Fibroblast of skin of scalp (primary cell): ENCODE measurements at regions not wholly inside any gene's neighbourhood (a gene's known extent, or its start where the extent isn't known, plus 50 kb on each side); places are given as distances from the start of the nearest gene placed in this dataset.

Experiments used
- DNase-seq: peaks from one replicate; pipeline ENCODE4 v3.0.0-alpha.2; 2013

DNA sequence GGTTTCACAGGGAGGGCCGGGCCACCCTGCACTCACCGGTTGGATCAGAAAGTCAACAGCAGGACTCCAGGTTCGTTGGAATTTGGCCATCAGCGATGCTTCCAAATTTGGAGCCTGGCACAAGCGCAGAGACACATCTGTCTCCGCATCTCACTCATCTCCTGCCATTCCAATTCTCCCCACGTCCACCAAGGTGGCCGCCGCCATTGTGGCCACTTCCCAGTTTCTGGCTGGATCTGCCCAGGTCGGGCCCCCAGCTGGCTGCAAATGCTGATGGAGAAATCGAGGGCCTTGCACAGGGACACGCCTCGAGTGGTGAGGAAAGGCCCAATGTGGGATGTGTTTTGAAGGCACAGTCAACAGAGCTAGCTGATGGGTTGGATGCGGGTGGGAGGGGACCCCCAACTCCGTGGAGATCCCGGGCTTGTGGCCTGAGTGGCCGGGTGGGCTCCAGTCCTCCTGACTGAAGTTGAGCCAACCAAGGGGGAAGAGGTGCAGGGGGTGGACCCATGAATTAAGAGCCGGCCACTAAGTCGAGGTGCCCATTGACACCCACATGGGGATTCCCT, 102.7 kb downstream of the CRYAA start:
- no peak for DNase-seq

DNA sequence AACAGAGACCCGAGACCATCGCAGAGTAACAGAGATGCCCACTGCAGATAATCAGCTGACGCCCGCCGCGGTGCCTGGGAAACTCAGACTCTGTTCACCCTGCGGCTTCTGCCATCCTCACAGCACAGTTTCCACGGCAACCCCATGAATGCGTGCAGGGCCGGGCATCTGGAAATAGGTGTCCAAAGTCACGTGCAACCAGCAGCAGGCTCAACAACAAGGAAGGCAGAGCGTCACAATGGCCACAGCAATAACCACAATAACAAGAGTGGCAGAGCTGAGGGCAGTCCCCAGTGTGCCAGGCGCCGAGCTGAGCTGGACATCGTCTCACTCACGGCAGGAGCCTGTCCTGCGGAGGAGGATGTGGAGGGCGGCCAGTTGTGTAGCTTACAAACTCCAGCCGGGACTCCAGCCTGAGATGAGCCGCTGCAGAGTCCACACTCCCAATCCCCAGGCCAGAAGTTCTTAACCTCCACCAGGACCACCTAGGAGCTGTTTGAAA, 102.0 kb downstream of the CRYAA start:
- DNase-seq, result no peak

DNA sequence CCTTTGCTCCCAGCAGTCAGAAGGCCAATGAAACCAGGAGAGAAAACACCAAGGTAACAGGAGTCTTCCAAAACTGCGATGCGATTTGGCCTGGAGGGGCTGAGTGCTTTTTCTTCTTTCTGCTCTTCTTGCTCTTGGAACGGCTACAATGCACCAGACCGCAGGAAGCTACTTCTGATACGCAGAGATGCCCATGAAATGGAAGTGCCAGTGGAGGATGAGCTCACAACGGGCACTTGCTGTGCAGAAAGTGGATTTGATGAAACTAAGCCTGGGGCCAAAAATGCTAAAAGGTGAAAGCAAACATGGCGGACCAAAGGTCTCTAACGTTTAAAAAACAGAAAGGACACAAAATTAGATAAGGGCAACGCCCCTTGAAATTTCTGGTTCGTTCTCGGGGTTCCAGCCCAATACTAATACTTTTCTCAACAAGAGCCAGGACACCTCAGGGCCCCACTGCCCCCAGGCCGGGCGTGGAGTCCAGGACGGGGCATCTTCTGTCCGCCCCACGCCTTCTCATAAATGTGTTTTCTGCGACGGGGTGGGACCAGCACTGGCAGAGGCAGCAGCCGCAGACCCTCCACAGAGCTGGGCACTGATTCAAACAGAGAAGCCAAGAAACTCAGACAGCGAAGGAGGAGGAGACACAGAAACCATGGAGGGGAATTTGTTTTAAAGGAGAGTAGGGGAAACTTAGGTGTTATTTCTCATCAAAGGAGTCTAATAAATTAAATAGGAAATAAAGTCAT, 101.3 kb downstream of the CRYAA start:
- no peak for DNase-seq

DNA sequence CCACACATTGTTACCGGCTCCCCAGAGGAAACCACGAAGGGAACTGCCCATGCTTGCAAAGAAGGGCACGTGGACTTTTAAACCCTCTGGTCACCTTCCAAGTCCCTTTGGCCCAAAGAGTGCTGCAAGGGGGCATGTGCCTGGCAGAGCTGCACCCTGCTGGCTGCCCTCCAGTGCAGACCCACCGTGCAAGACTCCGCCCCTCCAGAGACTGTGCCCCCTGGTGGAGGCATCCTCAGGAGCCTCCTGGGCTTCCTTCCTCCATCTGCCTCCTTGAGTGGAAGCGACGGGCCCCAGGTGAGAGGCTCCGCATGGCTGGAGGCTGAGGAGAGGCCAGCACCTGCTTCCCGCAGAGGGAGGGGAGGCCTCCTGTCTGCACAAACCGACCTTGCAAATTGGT, 100.6 kb downstream of the CRYAA start:
- no peak for DNase-seq

DNA sequence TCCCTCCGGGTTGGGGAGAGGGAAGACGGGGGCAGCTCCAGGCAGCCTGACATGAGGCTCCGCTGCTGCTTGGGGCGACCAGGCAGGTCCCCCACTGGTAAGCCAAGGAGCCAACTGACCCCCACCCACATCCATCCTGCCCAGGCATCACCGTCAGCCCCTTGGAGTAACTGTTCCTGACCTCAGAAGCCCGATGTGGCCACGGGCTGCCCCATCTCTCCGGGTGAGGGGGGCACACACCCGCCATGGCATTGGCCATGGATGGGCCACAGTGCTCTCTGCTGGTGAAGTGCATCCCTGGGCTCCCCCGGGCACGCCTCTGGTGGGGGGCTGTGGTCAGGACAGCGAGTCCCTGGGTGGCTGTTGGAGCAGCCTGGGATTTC, 100.0 kb downstream of the CRYAA start:
- no peak for DNase-seq

DNA sequence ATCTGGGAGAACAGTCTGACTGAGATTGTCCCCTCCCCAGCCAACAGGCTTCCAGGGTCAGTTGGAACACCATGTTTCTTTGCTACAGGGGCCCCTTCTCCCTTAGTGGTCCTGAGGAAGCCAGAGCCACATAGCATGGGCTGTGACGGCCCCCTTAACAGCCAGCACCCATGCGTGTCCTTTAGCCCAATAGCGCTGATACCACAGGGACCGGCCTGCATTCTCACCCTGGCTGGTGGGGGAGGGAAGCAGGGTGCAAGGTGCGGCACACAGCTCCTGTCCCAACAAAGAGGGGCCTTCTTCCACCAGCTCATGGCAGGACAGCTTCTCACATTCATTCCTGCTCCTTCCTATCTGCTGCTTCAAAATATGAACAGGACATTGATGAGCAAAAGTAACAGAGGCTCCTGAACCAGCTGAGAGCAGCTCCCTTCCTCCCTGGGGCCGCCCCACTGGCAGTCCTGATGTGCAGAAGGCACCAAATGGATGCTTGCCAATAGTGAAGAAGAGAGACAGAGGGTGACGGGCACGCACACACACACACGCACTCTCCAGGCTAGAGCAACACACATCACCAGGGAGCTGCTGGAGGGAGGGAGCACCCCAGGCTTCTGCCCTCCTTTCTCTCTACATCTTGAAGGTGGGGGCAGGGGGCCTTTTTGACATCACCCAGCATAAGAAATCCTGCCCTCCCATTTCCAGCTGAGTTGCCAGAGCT, 99.4 kb downstream of the CRYAA start:
- no peak for DNase-seq

DNA sequence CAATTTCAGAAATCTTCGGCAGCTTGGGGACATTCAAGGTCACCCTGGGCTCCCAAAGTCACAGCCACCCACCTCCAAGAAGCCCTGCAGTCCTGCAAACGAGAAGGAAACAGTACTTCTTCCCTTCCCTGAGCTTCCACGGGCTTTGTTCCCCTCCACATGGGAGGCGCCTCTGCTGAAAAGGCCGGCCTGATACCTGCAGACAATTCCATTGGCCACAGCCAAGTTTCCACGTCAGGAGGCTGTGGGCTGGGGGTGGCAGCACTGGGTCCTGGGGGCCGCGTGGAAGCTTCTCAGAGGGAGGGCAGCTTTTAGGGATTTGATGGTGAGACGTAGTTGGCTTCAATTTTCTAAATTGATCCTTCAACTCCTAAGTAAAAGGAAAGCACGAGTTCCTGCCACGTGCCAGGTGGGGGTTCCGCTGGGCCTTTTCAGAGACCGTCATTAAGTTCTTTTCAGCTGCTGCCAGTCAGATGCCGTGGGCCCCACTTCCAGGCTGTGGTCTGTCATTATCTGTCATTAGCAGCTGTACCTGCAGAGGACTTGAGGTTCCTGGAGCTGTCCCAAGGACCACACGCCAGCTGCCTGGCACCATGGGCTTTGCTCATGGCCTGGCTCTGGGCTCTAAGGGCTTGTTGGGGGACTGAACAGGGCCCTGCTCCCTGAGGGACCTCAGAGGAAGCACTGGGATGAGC, 98.7 kb downstream of the CRYAA start:
- DNase-seq, result no peak

DNA sequence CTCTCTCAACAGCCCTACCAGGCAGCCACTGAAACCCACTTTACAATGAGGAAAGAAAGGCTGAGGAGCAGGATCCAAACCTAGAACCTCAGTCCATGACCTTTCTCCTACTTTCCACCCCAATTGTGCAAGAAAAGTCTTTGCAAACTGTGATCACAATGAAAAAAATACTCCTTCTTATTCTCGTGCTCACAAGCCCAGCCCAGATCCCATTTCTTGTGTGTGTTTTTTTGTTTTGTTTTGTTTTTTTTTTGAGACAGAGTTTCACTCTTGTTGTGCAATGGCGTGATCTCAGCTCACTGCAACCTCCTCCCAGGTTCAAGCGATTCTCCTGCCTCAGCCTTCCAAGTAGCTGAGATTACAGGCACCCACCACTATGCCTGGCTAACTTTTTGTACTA, 97.7 kb downstream of the CRYAA start:
- no peak for DNase-seq

DNA sequence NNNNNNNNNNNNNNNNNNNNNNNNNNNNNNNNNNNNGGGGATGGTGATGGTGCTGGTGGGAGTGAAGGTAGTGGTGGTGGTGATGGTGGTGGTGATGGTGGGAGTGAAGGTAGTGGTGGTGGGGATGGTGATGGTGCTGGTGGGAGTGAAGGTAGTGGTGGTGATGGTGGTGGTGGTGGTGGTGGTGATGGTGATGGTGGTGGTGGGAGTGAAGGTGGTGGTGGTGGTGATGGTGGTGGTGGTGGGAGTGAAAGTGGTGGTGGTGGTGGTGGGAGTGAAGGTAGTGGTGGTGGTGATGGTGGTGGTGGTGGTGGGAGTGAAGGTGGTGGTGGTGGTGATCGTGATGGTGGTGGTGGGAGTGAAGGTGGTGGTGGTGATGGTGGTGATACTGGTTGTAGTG, 93.6 kb downstream of the CRYAA start:
- no peak for DNase-seq
